OCI-LY1 (cell line): ENCODE measurements at regions not wholly inside any gene's neighbourhood (a gene's known extent, or its start where the extent isn't known, plus 50 kb on each side); places are given as distances from the start of the nearest gene placed in this dataset.

ENCODE experiments used
- CTCF ChIP-seq: fragments of 200-600 bp; sonication (generic), shearing (Covaris generic); IDR thresholded peaks from 2 replicates; pipeline ENCODE4 v1.5.1; 2017; ENCODE audit warnings: mild to moderate bottlenecking, antibody characterized with exemption, low read length, moderate library complexity, mixed read lengths
- EZH2 ChIP-seq: fragments of 200-600 bp; sonication (generic), shearing (Covaris generic); IDR thresholded peaks from 2 replicates; pipeline ENCODE4 v1.8.0; 2017; ENCODE audit warnings: borderline replicate concordance, mixed run types, mild to moderate bottlenecking, antibody characterized with exemption, low read length, moderate library complexity, mixed read lengths

GRCh38 chr10:4431114-4431863 is 394.7 kb upstream of the AKR1E2 start:
- TF ChIP-seq CTCF (no peak), EZH2 (no peak)
